ENCODE measurements at regions not wholly inside any gene's neighbourhood (a gene's known extent, or its start where the extent isn't known, plus 50 kb on each side); places are given as distances from the start of the nearest gene placed in this dataset.

GRCh38 chr16:6356911-6357310, 975.7 kb upstream of the RBFOX1 start:
- Histone ChIP-seq H3K9ac (ENCODE audit: control insufficient read depth, extremely low read depth, insufficient read depth, low read length) (no peak overlapping the region), H3K4me2 (ENCODE audit: control insufficient read depth, extremely low read depth, insufficient read depth, low read depth, low read length) (no peak overlapping the region), H3K9me1 (ENCODE audit: control insufficient read depth, extremely low read depth, insufficient read depth, low read length) (no peaks in the 10 kb centered on the region), H3K27me3 (ENCODE audit: control insufficient read depth, extremely low read depth, insufficient read depth, low read length) (no peaks in the 10 kb centered on the region), H3K4me3 (ENCODE audit: control insufficient read depth in 2 of 3, extremely low read depth in 1 of 3, insufficient read depth in 2 of 3, low read depth in 1 of 3, low read length in 3 of 3) (no peak overlapping the region), H3K79me2 (ENCODE audit: control insufficient read depth, insufficient read depth, low read length) (no peaks in the 10 kb centered on the region), H3K36me3 (ENCODE audit: control insufficient read depth in 2 of 2, extremely low read depth in 1 of 2, insufficient read depth in 2 of 2, low read length in 2 of 2) (no peaks in the 10 kb centered on the region), H2AFZ (ENCODE audit: control insufficient read depth, low read length) (no peak overlapping the region), H3K27ac (ENCODE audit: control insufficient read depth, insufficient read depth, low read length) (no peak overlapping the region), H3K9me3 (ENCODE audit: control insufficient read depth, low read depth, low read length) (peaks cover 3% of the 10 kb centered on the region), H3K4me1 (ENCODE audit: control insufficient read depth, extremely low read depth, insufficient read depth, low read length) (no peaks in the 10 kb centered on the region), H4K20me1 (ENCODE audit: control insufficient read depth, extremely low read depth, insufficient read depth, low read length) (no peaks in the 10 kb centered on the region)
- no peak for FAIRE-seq
- dilution Hi-C loops (cut with MboI; ENCODE audit: extremely low pct_ligation_motif_present, low sequenced_read_pairs): no loop called here
- DNase-seq (ENCODE audit: low read depth, low spot score): no peak
- TF ChIP-seq EZH2 (IDR thresholded peaks at IDR 0.05; ENCODE audit: low read length) (no peak), CTCF (optimal IDR thresholded peaks at IDR 0.05 in 1 of 3, IDR thresholded peaks at IDR 0.05 in 1 of 3, conservative IDR thresholded peaks at IDR 0.05 in 1 of 3; ENCODE audit: extremely low read depth in 1 of 3, insufficient read depth in 2 of 3, low read length in 3 of 3) (no peak)

GRCh38 chr16:6349725-6350124, 982.9 kb upstream of the RBFOX1 start:
- Histone ChIP-seq H2AFZ (ENCODE audit: control insufficient read depth, low read length) (no peak overlapping the region), H3K9ac (ENCODE audit: control insufficient read depth, extremely low read depth, insufficient read depth, low read length) (no peak overlapping the region), H3K9me3 (ENCODE audit: control insufficient read depth, low read depth, low read length) (peaks cover 4% of the 10 kb centered on the region), H3K79me2 (ENCODE audit: control insufficient read depth, insufficient read depth, low read length) (no peaks in the 10 kb centered on the region), H3K4me3 (ENCODE audit: control insufficient read depth in 2 of 3, extremely low read depth in 1 of 3, insufficient read depth in 2 of 3, low read depth in 1 of 3, low read length in 3 of 3) (no peak overlapping the region), H3K4me1 (ENCODE audit: control insufficient read depth, extremely low read depth, insufficient read depth, low read length) (no peaks in the 10 kb centered on the region), H3K9me1 (ENCODE audit: control insufficient read depth, extremely low read depth, insufficient read depth, low read length) (no peaks in the 10 kb centered on the region), H3K27ac (ENCODE audit: control insufficient read depth, insufficient read depth, low read length) (no peak overlapping the region), H3K4me2 (ENCODE audit: control insufficient read depth, extremely low read depth, insufficient read depth, low read depth, low read length) (no peak overlapping the region), H4K20me1 (ENCODE audit: control insufficient read depth, extremely low read depth, insufficient read depth, low read length) (no peaks in the 10 kb centered on the region), H3K36me3 (ENCODE audit: control insufficient read depth in 2 of 2, extremely low read depth in 1 of 2, insufficient read depth in 2 of 2, low read length in 2 of 2) (no peaks in the 10 kb centered on the region), H3K27me3 (ENCODE audit: control insufficient read depth, extremely low read depth, insufficient read depth, low read length) (no peaks in the 10 kb centered on the region)
- DNase-seq (ENCODE audit: low read depth, low spot score) (no peak), FAIRE-seq (no peak)
- TF ChIP-seq EZH2 (IDR thresholded peaks at IDR 0.05; ENCODE audit: low read length): no peak
- TF ChIP-seq CTCF (optimal IDR thresholded peaks at IDR 0.05 in 1 of 3, IDR thresholded peaks at IDR 0.05 in 1 of 3, conservative IDR thresholded peaks at IDR 0.05 in 1 of 3; ENCODE audit: extremely low read depth in 1 of 3, insufficient read depth in 2 of 3, low read length in 3 of 3): no peak
- dilution Hi-C loops (cut with MboI; ENCODE audit: extremely low pct_ligation_motif_present, low sequenced_read_pairs): no loop called here

Data from keratinocyte (primary cell).